Medulla oblongata (tissue), 1 donor: ENCODE measurements at regions not wholly inside any gene's neighbourhood (a gene's known extent, or its start where the extent isn't known, plus 50 kb on each side); places are given as distances from the start of the nearest gene placed in this dataset.
"Not testable (repeated sequence)": the region's sequence is repeated elsewhere in the genome, so short reads cannot be mapped to it uniquely, and the experiment has no call there.

Experiments used
- DNase-seq: peaks from one replicate; pipeline ENCODE4 v3.0.0-alpha.2; 2015; ENCODE audit errors: extremely low spot score

- no peak for DNase-seq
Measured at GRCh38 chr6:115873901-115874300, 186.8 kb downstream of the FRK start.

- DNase-seq = no peak
Measured at GRCh38 chr6:115870464-115870863, 190.2 kb downstream of the FRK start.

DNA sequence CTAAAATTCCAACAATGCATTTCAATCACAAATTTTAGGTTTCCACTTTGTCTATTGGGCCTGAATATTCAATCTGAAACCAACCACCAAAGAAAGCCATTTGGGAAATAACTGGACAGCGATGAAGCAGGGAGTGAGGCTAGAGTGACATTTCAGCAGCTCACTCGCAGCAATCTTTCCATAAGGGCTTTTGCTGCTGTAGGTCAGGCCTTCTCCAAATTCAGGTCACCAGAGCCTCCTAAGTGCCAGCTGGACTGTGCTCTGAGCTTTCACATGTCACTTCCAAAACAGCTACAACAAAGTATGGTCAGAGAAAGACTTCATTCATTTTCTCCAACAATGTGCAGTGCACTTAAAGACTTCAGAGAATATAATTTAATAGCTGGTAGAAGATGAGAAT is 194.8 kb downstream of the FRK start:
- peak; percentile 5 for DNase-seq

- no peak for DNase-seq
Measured at GRCh38 chr6:115863211-115863610, 197.5 kb downstream of the FRK start.

GRCh38 chr6:115861658-115862057 is 199.0 kb downstream of the FRK start:
- not testable (repeated sequence) for DNase-seq

DNA sequence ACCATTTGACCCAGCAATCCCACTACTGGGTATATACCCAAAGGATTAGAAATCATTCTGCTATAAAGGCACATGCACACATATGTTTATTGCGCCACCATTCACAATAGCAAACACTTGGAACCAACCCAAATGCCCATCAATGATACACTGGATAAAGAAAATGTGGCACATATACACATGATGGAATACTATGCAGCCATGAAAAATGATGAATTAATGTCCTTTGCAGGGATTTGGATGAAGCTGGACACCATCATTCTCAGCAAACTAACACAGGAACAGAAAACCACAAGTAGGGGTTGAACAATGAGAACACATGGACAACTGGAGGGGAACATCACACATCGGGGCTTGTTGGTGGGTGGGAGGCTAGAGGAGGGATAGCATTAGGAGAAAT is 201.1 kb downstream of the FRK start:
- not testable (repeated sequence) for DNase-seq

DNA sequence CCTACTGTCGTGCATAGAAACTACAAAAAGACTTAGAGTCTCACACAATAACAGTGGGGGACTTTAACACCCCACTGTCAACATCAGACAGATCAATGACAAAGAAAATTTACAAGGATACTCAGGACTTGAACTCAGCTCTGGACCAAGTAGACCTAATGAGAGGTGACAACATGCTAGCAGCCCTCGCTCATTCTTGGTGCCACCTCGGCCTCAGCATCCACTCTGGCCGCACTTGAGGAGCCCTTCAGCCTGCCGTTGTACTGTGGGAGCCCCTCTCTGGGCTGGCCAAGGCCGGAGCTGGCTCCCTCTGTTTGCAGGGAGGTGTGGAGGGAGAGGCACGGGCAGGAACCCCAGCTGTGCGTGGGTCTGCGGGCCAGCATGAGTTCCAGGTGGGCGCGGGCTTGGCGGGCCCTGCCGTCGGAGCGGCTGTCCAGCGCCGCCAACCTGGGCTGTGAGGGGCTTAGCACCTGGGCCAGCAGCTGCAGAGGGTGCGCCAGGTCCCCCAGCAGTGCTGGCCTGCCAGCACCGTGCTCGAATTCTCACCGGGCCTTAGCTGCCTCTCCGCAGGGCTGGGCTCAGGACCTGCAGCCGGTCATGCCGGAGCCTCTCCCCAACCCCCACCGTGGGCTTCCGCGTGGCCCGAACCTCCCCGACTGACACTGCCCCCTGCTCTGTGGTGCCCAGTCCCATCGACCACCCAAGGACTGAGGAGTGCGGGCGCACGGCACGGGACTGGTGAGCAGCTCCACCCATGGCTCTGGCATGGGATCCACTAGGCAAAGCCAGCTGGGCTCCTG is 205.6 kb downstream of the FRK start:
- no peak for DNase-seq

DNA sequence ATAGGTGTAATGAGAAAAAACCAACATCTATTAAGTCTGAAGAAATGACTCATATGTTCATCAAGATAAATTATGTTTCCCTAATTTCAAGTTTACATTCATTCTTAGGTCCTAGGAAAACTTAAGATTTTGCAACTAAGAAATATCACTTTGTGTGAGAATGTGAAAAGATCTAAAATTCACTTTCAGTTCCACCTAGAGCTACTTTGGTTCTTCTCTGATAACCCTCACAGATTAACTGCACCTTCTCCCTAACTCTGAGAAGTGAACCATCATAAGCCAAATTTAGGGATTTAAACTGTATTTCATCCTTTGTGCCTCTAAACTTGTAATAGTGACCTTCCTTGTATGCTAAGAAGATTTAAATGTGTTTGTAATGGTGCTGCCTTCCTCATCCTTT is 213.0 kb downstream of the FRK start:
- no peak for DNase-seq

- no peak for DNase-seq
Measured at GRCh38 chr6:115843945-115844344, 216.7 kb downstream of the FRK start.

GRCh38 chr6:115842338-115842737 is 218.4 kb downstream of the FRK start:
- DNase-seq = no peak

- DNase-seq = no peak
Measured at GRCh38 chr6:115839583-115840181, 221.0 kb downstream of the FRK start.

GRCh38 chr6:115838763-115839401 is 221.8 kb downstream of the FRK start:
- peak; percentile 22 for DNase-seq

DNA sequence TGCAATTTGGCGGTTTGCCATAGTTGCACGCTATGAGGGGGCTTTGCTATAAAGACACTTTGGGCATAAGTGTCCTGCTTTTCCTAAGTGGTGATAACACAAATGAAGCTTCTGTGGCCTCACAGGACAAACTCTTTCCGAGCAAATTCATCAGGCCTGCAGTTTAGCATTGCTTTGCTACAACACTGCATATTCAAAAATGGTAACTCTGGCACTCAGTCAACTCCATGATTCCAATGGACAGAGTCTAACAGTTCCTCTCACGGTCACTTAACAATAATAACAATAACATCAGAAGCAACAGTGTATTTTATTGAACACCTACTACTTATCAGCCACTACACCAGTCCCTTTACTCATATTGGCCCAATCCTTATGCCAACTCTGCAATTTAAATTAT is 222.5 kb downstream of the FRK start:
- DNase-seq = no peak

DNA sequence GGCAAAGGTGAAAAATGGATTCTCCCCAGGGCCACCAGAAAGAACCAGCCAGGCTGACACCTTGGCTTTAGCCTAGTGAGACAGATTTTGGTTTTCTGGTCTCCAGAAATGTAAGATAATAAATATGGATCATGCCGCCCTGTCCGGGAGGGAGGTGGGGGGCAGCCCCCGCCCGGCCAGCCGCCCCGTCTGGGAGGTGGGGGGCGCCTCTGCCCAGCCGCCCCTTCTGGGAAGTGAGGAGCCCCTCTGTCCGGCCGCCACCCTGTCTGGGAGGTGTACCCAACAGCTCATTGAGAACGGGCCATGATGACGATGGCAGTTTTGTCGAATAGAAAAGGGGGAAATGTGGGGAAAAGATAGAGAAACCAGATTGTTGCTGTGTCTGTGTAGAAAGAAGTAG is 224.3 kb downstream of the FRK start:
- not testable (repeated sequence) for DNase-seq

DNA sequence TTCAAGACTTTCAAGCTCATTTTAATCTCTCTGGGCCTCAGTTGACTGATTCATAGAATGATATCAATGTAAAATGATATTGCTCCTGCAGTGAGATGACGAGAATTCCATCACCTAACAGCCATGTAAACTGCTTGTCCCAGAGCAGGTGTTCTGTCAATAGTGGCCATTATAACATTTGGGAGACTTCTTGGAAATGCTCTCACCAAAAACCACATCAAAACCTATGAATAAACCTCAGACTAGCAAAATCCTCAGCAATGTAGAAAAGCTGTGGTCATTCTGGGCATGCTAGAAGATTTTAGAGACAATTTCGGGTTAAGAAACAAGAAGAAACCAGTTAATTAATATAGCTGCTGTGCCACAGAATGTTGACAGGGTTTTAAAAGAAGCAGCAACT is 225.4 kb downstream of the FRK start:
- DNase-seq = no peak

GRCh38 chr6:115834542-115834941 is 226.1 kb downstream of the FRK start:
- not testable (repeated sequence) for DNase-seq

DNA sequence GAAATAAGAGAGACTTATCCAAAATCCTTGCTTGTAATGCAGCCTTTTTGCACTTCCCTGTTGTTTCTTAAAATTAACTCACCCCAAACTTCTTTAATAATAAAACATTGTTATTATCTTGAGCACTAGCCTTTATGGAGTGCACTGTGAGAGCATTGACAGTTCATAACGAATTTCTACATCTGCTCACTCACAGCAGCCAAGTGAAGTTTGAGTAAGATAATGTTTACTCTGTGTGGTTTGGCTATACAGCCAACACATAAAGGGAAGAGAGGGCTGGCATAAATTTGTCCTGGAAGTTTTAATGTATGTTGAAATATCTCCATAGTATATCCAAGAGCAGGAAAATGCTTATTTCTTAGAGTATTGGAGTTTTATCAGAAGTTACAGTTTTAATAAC is 227.9 kb downstream of the FRK start:
- no peak for DNase-seq

GRCh38 chr6:115832186-115832585 is 228.5 kb downstream of the FRK start:
- no peak for DNase-seq

GRCh38 chr6:115830895-115831294 is 229.8 kb downstream of the FRK start:
- DNase-seq = no peak

GRCh38 chr6:115821798-115822197 is 238.9 kb downstream of the FRK start:
- no peak for DNase-seq

GRCh38 chr6:115819506-115819905 is 241.2 kb downstream of the FRK start:
- no peak for DNase-seq

- no peak for DNase-seq
Measured at GRCh38 chr6:115817161-115817560, 243.5 kb downstream of the FRK start.

GRCh38 chr6:115814907-115815306 is 245.8 kb downstream of the FRK start:
- DNase-seq = no peak
